ENCODE measurements at regions not wholly inside any gene's neighbourhood (a gene's known extent, or its start where the extent isn't known, plus 50 kb on each side); places are given as distances from the start of the nearest gene placed in this dataset.
A peak's percentile ranks its signal among the peaks of the same experiment; 100 is the strongest.

- no CpG with 5 or more reads among the region's 6 CpGs for WGBS (ENCODE audit: extremely low coverage, insufficient read length, low lambda C conversion rate)
- Histone ChIP-seq H3K9ac (ENCODE audit: extremely low read depth, insufficient read length, low read length) (no peak overlapping the region), H3T11ph (ENCODE audit: low read length) (no peak overlapping the region), H2BK120ac (ENCODE audit: low read depth, low read length, poor library complexity, severe bottlenecking) (no peak overlapping the region), H2BK15ac (ENCODE audit: low read depth, low read length) (no peak overlapping the region), H3K9me3 (ENCODE audit: control insufficient read depth, low read depth, low read length) (no peaks in the 10 kb centered on the region), H2AK5ac (ENCODE audit: insufficient read length, low read length) (no peak overlapping the region), H3K4me1 (ENCODE audit: insufficient read depth, low read length) (no peaks in the 10 kb centered on the region), H3K56ac (ENCODE audit: insufficient read length, low read depth, low read length) (no peak overlapping the region), H3K27ac (ENCODE audit: insufficient read length, low read depth, low read length) (no peak overlapping the region), H3K23ac (ENCODE audit: insufficient read length, low read depth, low read length) (no peak overlapping the region), H4K20me1 (ENCODE audit: control insufficient read depth, insufficient read depth, insufficient read length) (no peaks in the 10 kb centered on the region), H3K79me1 (ENCODE audit: insufficient read depth, low read depth, low read length, poor library complexity, severe bottlenecking) (no peaks in the 10 kb centered on the region), H4K8ac (replicated peaks; ENCODE audit: insufficient read length, low read depth, low read length) (no peak overlapping the region), H3K79me2 (ENCODE audit: insufficient read depth, low read length) (no peaks in the 10 kb centered on the region; the same call in 1 of the 2 replicates), H4K5ac (ENCODE audit: insufficient read length, low read depth, low read length) (no peak overlapping the region), H3K27me3 (ENCODE audit: insufficient read depth, low read length) (no peaks in the 10 kb centered on the region), H3K14ac (ENCODE audit: insufficient read depth, low read length) (no peak overlapping the region), H3K4ac (ENCODE audit: low read depth, low read length) (no peak overlapping the region), H2AFZ (ENCODE audit: low read length) (no peak overlapping the region), H4K91ac (ENCODE audit: insufficient read length, low read depth, low read length) (no peak overlapping the region), H3K23me2 (ENCODE audit: insufficient read length, low read depth, low read length, poor library complexity, severe bottlenecking) (no peaks in the 10 kb centered on the region), H2BK12ac (ENCODE audit: insufficient read length, low read depth, low read length) (no peak overlapping the region), H2BK20ac (ENCODE audit: low read depth, low read length, poor library complexity, severe bottlenecking) (no peak overlapping the region), H3K18ac (ENCODE audit: insufficient read length, low read depth, low read length) (no peak overlapping the region), H2BK5ac (ENCODE audit: insufficient read length, low read length) (no peak overlapping the region), H3K4me2 (ENCODE audit: insufficient read depth, insufficient read length, low read length) (no peak overlapping the region)
- H3K27ac Mint-ChIP-seq, result peak overlapping the region in 2 of 3 experiments; percentile 0 to 55; a peak in 2 of 7 replicates
- DNase-seq, result no peak
- TF ChIP-seq CTCF (conservative IDR thresholded peaks at IDR 0.05), result no peak
- H3K36me3 Mint-ChIP-seq (ENCODE audit: insufficient read depth in 1 of 3, low read depth in 3 of 3), result peaks cover 1 to 4% (median 4%) of the 10 kb centered on the region in 3 experiments; a peak in 4 of 7 replicates
- H3K9me3 Mint-ChIP-seq, result no peaks in the 10 kb centered on the region
- peaks cover 24 to 36% of the 10 kb centered on the region in 2 experiments for H3K4me1 Mint-ChIP-seq
- H3K27me3 Mint-ChIP-seq (ENCODE audit: low read depth), result no peaks in the 10 kb centered on the region
- H3K4me3 Mint-ChIP-seq, result no peak overlapping the region
Observed at GRCh38 chr19:34309368-34310138, 55.2 kb downstream of the GARRE1 start.
